Caco-2 (cell line): ENCODE measurements at regions not wholly inside any gene's neighbourhood (a gene's known extent, or its start where the extent isn't known, plus 50 kb on each side); places are given as distances from the start of the nearest gene placed in this dataset.

Experiments
- BruUV-seq: library from RNA; stranded (reverse); fragments of 400-500 nt; replicated peaks from 2 replicates; lab custom pipeline; 2021; lab: Mats Ljungman, UMichigan
- CTCF ChIA-PET: fragments of 300-600 bp; sonication (Branson Sonifier 250); formaldehyde crosslinking; loops from one replicate; lab custom pipeline; 2022; ENCODE audit warnings: antibody characterized with exemption; lab: Charles Lee
- POLR2A ChIA-PET: fragments of 300-600 bp; sonication (Branson Sonifier 250); formaldehyde crosslinking; loops from one replicate; lab custom pipeline; 2022; ENCODE audit warnings: antibody characterized with exemption; lab: Charles Lee
- DNase-seq, 2 experiments: peaks; one replicate each; pipeline versions ENCODE4 v3.0.0 to v3.0.0-alpha.2; 2020 to 2022
- H3K27me3 ChIP-seq: replicated peaks from 2 replicates; pipeline ENCODE4 v1.6.0; 2011; ENCODE audit warnings: low read length; ENCODE audit not compliant: control insufficient read depth, insufficient read depth
- H3K36me3 ChIP-seq: 2 replicates; pipeline ENCODE4 v1.5.1; 2011; ENCODE audit warnings: low read length; ENCODE audit not compliant: control insufficient read depth, insufficient read depth
- H3K4me1 ChIP-seq: fragments of 250-450 bp; sonication (Bioruptor Pico); 2 replicates; pipeline ENCODE4 v1.5.1; 2020; ENCODE audit warnings: mild to moderate bottlenecking
- H3K4me3 ChIP-seq: 2 replicates; pipeline ENCODE4 v1.5.1; 2011; ENCODE audit warnings: low read depth, mild to moderate bottlenecking, control low read depth, low read length
- H3K9me3 ChIP-seq: fragments of 250-450 bp; sonication (Bioruptor Pico); 2 replicates; pipeline ENCODE4 v1.5.1; 2020; ENCODE audit warnings: mild to moderate bottlenecking, moderate library complexity
- H3K27ac Mint-ChIP-seq: one replicate; pipeline ENCODE4 v1.8.0; 2022; ENCODE audit warnings: mixed read lengths; ENCODE audit not compliant: unreplicated experiment
- H3K27me3 Mint-ChIP-seq: one replicate; pipeline ENCODE4 v1.8.0; 2022; ENCODE audit warnings: mixed read lengths; ENCODE audit not compliant: insufficient read depth, unreplicated experiment
- H3K36me3 Mint-ChIP-seq: one replicate; pipeline ENCODE4 v1.8.0; 2022; ENCODE audit warnings: mild to moderate bottlenecking, mixed read lengths; ENCODE audit not compliant: insufficient read depth, unreplicated experiment
- H3K4me1 Mint-ChIP-seq: one replicate; pipeline ENCODE4 v1.8.0; 2022; ENCODE audit warnings: low read depth, mixed read lengths; ENCODE audit not compliant: unreplicated experiment
- H3K4me3 Mint-ChIP-seq: one replicate; pipeline ENCODE4 v1.8.0; 2022; ENCODE audit warnings: mild to moderate bottlenecking, moderate library complexity, mixed read lengths; ENCODE audit not compliant: unreplicated experiment
- H3K9me3 Mint-ChIP-seq: one replicate; pipeline ENCODE4 v1.8.0; 2022; ENCODE audit warnings: mixed read lengths; ENCODE audit not compliant: unreplicated experiment
- CTCF ChIP-seq, 2 experiments: fragments of 200-600 bp in 1 of 2; IDR thresholded peaks; 1 replicate in 1 of 2; 2 replicates in 1 of 2; pipeline versions ENCODE4 v1.5.1 to v1.8.0; 2011 to 2022; ENCODE audit warnings: antibody characterized with exemption in 1 of 2, control low read depth in 1 of 2, inconsistent platforms in 1 of 2, low read depth in 1 of 2, low read length in 1 of 2, mild to moderate bottlenecking in 1 of 2, moderate library complexity in 1 of 2; ENCODE audit not compliant: insufficient read depth in 1 of 2, severe bottlenecking in 1 of 2, unreplicated experiment in 1 of 2
- intact Hi-C: fragments of 100-400 bp; cut with micrococcal nuclease; formaldehyde crosslinking; loops from one replicate; pipeline ENCODE4 v1.10.0; 2022; ENCODE audit not compliant: unreplicated experiment

- no peak for DNase-seq
- no peak for TF ChIP-seq CTCF (IDR thresholded peaks at IDR 0.05; ENCODE audit: insufficient read depth in 1 of 2, low read depth in 1 of 2, low read length in 1 of 2, severe bottlenecking in 1 of 2, unreplicated experiment in 1 of 2)
- no peak overlapping the region for H3K4me3 ChIP-seq
- no peaks in the 10 kb centered on the region for H3K27me3 ChIP-seq
- ChIA-PET CTCF (no interaction called here), POLR2A (no interaction called here)
- no peaks in the 10 kb centered on the region for H3K9me3 Mint-ChIP-seq
- H3K4me3 Mint-ChIP-seq: no peak overlapping the region
- H3K36me3 Mint-ChIP-seq: no peaks in the 10 kb centered on the region
- H3K4me1 Mint-ChIP-seq: no peaks in the 10 kb centered on the region
- H3K36me3 ChIP-seq: no peaks in the 10 kb centered on the region
- no TSS peak for BruUV-seq
- H3K9me3 ChIP-seq: no peaks in the 10 kb centered on the region
- H3K4me1 ChIP-seq: no peaks in the 10 kb centered on the region
- no peaks in the 10 kb centered on the region for H3K27me3 Mint-ChIP-seq
- intact Hi-C loops: no loop called here
- H3K27ac Mint-ChIP-seq: no peak overlapping the region
These were observed 566.3 kb downstream of the KCTD12 start for GRCh38 chr13:76319921-76320320.

GRCh38 chr13:76316998-76317527 lies 569.1 kb downstream of the KCTD12 start:
- no peak overlapping the region for H3K27ac Mint-ChIP-seq

GRCh38 chr13:76314495-76314894 lies 571.7 kb downstream of the KCTD12 start:
- Mint-ChIP-seq H3K36me3 (no peaks in the 10 kb centered on the region), H3K4me3 (no peak overlapping the region), H3K27me3 (no peaks in the 10 kb centered on the region), H3K27ac (peak overlapping the region; percentile 12), H3K9me3 (no peaks in the 10 kb centered on the region), H3K4me1 (no peaks in the 10 kb centered on the region)
- H3K27me3 ChIP-seq: no peaks in the 10 kb centered on the region
- H3K9me3 ChIP-seq: no peaks in the 10 kb centered on the region
- no TSS peak for BruUV-seq
- DNase-seq: no peak
- no peaks in the 10 kb centered on the region for H3K36me3 ChIP-seq
- H3K4me1 ChIP-seq: no peaks in the 10 kb centered on the region
- H3K4me3 ChIP-seq: no peak overlapping the region
- CTCF ChIA-PET: no interaction called here
- TF ChIP-seq CTCF (IDR thresholded peaks at IDR 0.05; ENCODE audit: insufficient read depth in 1 of 2, low read depth in 1 of 2, low read length in 1 of 2, severe bottlenecking in 1 of 2, unreplicated experiment in 1 of 2): no peak
- POLR2A ChIA-PET: no interaction called here
- intact Hi-C loops: no loop called here

More at GRCh38 chr13:76316998-76317527, 569.1 kb downstream of the KCTD12 start:
- no peak overlapping the region for H3K4me3 ChIP-seq
- H3K27me3 ChIP-seq: no peaks in the 10 kb centered on the region
- H3K4me3 Mint-ChIP-seq: no peak overlapping the region
- no peaks in the 10 kb centered on the region for H3K36me3 ChIP-seq
- no peaks in the 10 kb centered on the region for H3K9me3 ChIP-seq
- no peaks in the 10 kb centered on the region for H3K9me3 Mint-ChIP-seq
- H3K4me1 Mint-ChIP-seq: no peaks in the 10 kb centered on the region
- H3K27me3 Mint-ChIP-seq: no peaks in the 10 kb centered on the region
- ChIA-PET POLR2A (no interaction called here), CTCF (no interaction called here)
- no TSS peak for BruUV-seq
- H3K36me3 Mint-ChIP-seq: no peaks in the 10 kb centered on the region
- intact Hi-C loops: no loop called here
- TF ChIP-seq CTCF (IDR thresholded peaks at IDR 0.05; ENCODE audit: insufficient read depth in 1 of 2, low read depth in 1 of 2, low read length in 1 of 2, severe bottlenecking in 1 of 2, unreplicated experiment in 1 of 2): no peak
- H3K4me1 ChIP-seq: no peaks in the 10 kb centered on the region
- no peak for DNase-seq
